ENCODE measurements at regions not wholly inside any gene's neighbourhood (a gene's known extent, or its start where the extent isn't known, plus 50 kb on each side); places are given as distances from the start of the nearest gene placed in this dataset.
A peak's percentile ranks its signal among the peaks of the same experiment; 100 is the strongest.

- Mint-ChIP-seq H3K4me3 (no peak overlapping the region), H3K4me1 (no peaks in the 10 kb centered on the region)
- POLR2A ChIA-PET, result no interaction called here
Measured at GRCh38 chr9:107647611-107648010, 158.0 kb upstream of the KLF4 start.

GRCh38 chr9:107647141-107647540 lies 157.6 kb upstream of the KLF4 start:
- CTCF ChIA-PET, result no interaction called here

More at GRCh38 chr9:107647611-107648010, 158.0 kb upstream of the KLF4 start:
- H3K4me1 ChIP-seq (ENCODE audit: control insufficient read depth in 1 of 2, extremely low read depth in 1 of 2, insufficient read depth in 2 of 2, low read length in 2 of 2), result no peaks in the 10 kb centered on the region
- H3K9me3 Mint-ChIP-seq, result peaks cover 0 to 3% (median under 1%) of the 10 kb centered on the region in 3 donors
- no peaks in the 10 kb centered on the region for H3K36me3 ChIP-seq (ENCODE audit: control insufficient read depth in 2 of 2, extremely low read depth in 1 of 2, insufficient read depth in 1 of 2, low read length in 1 of 2)
- H3K9me3 ChIP-seq, result no peaks in the 10 kb centered on the region
- peaks cover 0 to 4% of the 10 kb centered on the region in 2 experiments for H3K27me3 ChIP-seq (replicated peaks in 1 of 2; ENCODE audit: control insufficient read depth in 2 of 2, extremely low read depth in 1 of 2, insufficient read depth in 2 of 2, low read length in 1 of 2)
- WGBS (ENCODE audit: insufficient coverage), result 100% methylated on average over 1 of the region's 5 CpGs
- H3K4me3 ChIP-seq (ENCODE audit: control insufficient read depth in 1 of 2, extremely low read depth in 1 of 2, low read length in 1 of 2), result no peak overlapping the region
- CTCF ChIA-PET, result no interaction called here
- DNase-seq (no peak), ATAC-seq (replicated peaks in 1 of 4) (no peak)
- H3K36me3 Mint-ChIP-seq, result no peaks in the 10 kb centered on the region
- no peak overlapping the region for H3K27ac Mint-ChIP-seq
- peaks cover 2 to 13% of the 10 kb centered on the region in 2 donors for H3K27me3 Mint-ChIP-seq
- no peak overlapping the region for H3K27ac ChIP-seq (ENCODE audit: low read length)

GRCh38 chr9:107645464-107645833 lies 155.9 kb upstream of the KLF4 start:
- H3K9me3 Mint-ChIP-seq, result peaks cover 0 to 3% (median 2%) of the 10 kb centered on the region in 3 donors

More at GRCh38 chr9:107647141-107647540, 157.6 kb upstream of the KLF4 start:
- Mint-ChIP-seq H3K27ac (no peak overlapping the region), H3K4me1 (no peaks in the 10 kb centered on the region), H3K36me3 (no peaks in the 10 kb centered on the region), H3K4me3 (no peak overlapping the region), H3K9me3 (peaks cover 0 to 3% (median 2%) of the 10 kb centered on the region in 3 donors), H3K27me3 (peaks cover 2 to 14% of the 10 kb centered on the region in 2 donors)
- ATAC-seq (replicated peaks in 1 of 4) (no peak), DNase-seq (no peak)
- H3K27ac ChIP-seq (ENCODE audit: low read length), result no peak overlapping the region
- no peaks in the 10 kb centered on the region for H3K4me1 ChIP-seq (ENCODE audit: control insufficient read depth in 1 of 2, extremely low read depth in 1 of 2, insufficient read depth in 2 of 2, low read length in 2 of 2)
- no peak overlapping the region for H3K4me3 ChIP-seq (ENCODE audit: control insufficient read depth in 1 of 2, extremely low read depth in 1 of 2, low read length in 1 of 2)
- WGBS (ENCODE audit: insufficient coverage), result no CpG with 5 or more reads among the region's 1 CpG
- no peaks in the 10 kb centered on the region for H3K9me3 ChIP-seq
- POLR2A ChIA-PET, result no interaction called here
- peaks cover 0 to 4% of the 10 kb centered on the region in 2 experiments for H3K27me3 ChIP-seq (replicated peaks in 1 of 2; ENCODE audit: control insufficient read depth in 2 of 2, extremely low read depth in 1 of 2, insufficient read depth in 2 of 2, low read length in 1 of 2)
- no peaks in the 10 kb centered on the region for H3K36me3 ChIP-seq (ENCODE audit: control insufficient read depth in 2 of 2, extremely low read depth in 1 of 2, insufficient read depth in 1 of 2, low read length in 1 of 2)

GRCh38 chr9:107644733-107645463 lies 155.3 kb upstream of the KLF4 start:
- no peak overlapping the region for H3K27ac ChIP-seq (ENCODE audit: low read length)
- H3K36me3 ChIP-seq (ENCODE audit: control insufficient read depth in 2 of 2, extremely low read depth in 1 of 2, insufficient read depth in 1 of 2, low read length in 1 of 2), result no peaks in the 10 kb centered on the region
- Mint-ChIP-seq H3K4me3 (no peak overlapping the region), H3K9me3 (peaks cover 0 to 3% (median 2%) of the 10 kb centered on the region in 3 donors), H3K36me3 (no peaks in the 10 kb centered on the region), H3K27ac (no peak overlapping the region), H3K4me1 (no peaks in the 10 kb centered on the region), H3K27me3 (peaks cover 10 to 29% of the 10 kb centered on the region in 2 donors)
- no peak for ATAC-seq (replicated peaks in 1 of 4)
- no peaks in the 10 kb centered on the region for H3K4me1 ChIP-seq (ENCODE audit: control insufficient read depth in 1 of 2, extremely low read depth in 1 of 2, insufficient read depth in 2 of 2, low read length in 2 of 2)
- CTCF ChIA-PET, result no interaction called here
- peak in 1 of 35 experiments; percentile 13 for DNase-seq
- no peaks in the 10 kb centered on the region for H3K9me3 ChIP-seq
- 17% methylated on average over 1 of the region's 4 CpGs for WGBS (ENCODE audit: insufficient coverage)
- H3K27me3 ChIP-seq (replicated peaks in 1 of 2; ENCODE audit: control insufficient read depth in 2 of 2, extremely low read depth in 1 of 2, insufficient read depth in 2 of 2, low read length in 1 of 2), result peaks cover 0 to 11% of the 10 kb centered on the region in 2 experiments
- POLR2A ChIA-PET, result no interaction called here
- no peak overlapping the region for H3K4me3 ChIP-seq (ENCODE audit: control insufficient read depth in 1 of 2, extremely low read depth in 1 of 2, low read length in 1 of 2)

More at GRCh38 chr9:107645464-107645833, 155.9 kb upstream of the KLF4 start:
- H3K4me1 ChIP-seq (ENCODE audit: control insufficient read depth in 1 of 2, extremely low read depth in 1 of 2, insufficient read depth in 2 of 2, low read length in 2 of 2), result no peaks in the 10 kb centered on the region
- H3K4me3 Mint-ChIP-seq, result no peak overlapping the region
- H3K27me3 Mint-ChIP-seq, result peaks cover 6 to 24% of the 10 kb centered on the region in 2 donors
- DNase-seq (no peak), ATAC-seq (replicated peaks in 1 of 4) (no peak)
- H3K9me3 ChIP-seq, result no peaks in the 10 kb centered on the region
- H3K27ac Mint-ChIP-seq, result no peak overlapping the region
- peaks cover 0 to 9% of the 10 kb centered on the region in 2 experiments for H3K27me3 ChIP-seq (replicated peaks in 1 of 2; ENCODE audit: control insufficient read depth in 2 of 2, extremely low read depth in 1 of 2, insufficient read depth in 2 of 2, low read length in 1 of 2)
- no CpG with 5 or more reads among the region's 1 CpG for WGBS (ENCODE audit: insufficient coverage)
- CTCF ChIA-PET, result no interaction called here
- no peak overlapping the region for H3K4me3 ChIP-seq (ENCODE audit: control insufficient read depth in 1 of 2, extremely low read depth in 1 of 2, low read length in 1 of 2)
- H3K36me3 Mint-ChIP-seq, result no peaks in the 10 kb centered on the region
- no peaks in the 10 kb centered on the region for H3K36me3 ChIP-seq (ENCODE audit: control insufficient read depth in 2 of 2, extremely low read depth in 1 of 2, insufficient read depth in 1 of 2, low read length in 1 of 2)
- POLR2A ChIA-PET, result no interaction called here
- H3K4me1 Mint-ChIP-seq, result no peaks in the 10 kb centered on the region
- no peak overlapping the region for H3K27ac ChIP-seq (ENCODE audit: low read length)

GRCh38 chr9:107639426-107639825 lies 149.9 kb upstream of the KLF4 start:
- peaks cover 9 to 13% (median 12%) of the 10 kb centered on the region in 3 donors for H3K4me1 Mint-ChIP-seq
- Histone ChIP-seq H3K27ac (ENCODE audit: low read length) (no peak overlapping the region), H3K36me3 (ENCODE audit: control insufficient read depth in 2 of 2, extremely low read depth in 1 of 2, insufficient read depth in 1 of 2, low read length in 1 of 2) (no peaks in the 10 kb centered on the region), H3K4me3 (ENCODE audit: control insufficient read depth in 1 of 2, extremely low read depth in 1 of 2, low read length in 1 of 2) (no peak overlapping the region), H3K9me3 (no peaks in the 10 kb centered on the region), H3K4me1 (ENCODE audit: control insufficient read depth in 1 of 2, extremely low read depth in 1 of 2, insufficient read depth in 2 of 2, low read length in 2 of 2) (peaks cover 3 to 4% of the 10 kb centered on the region in 2 experiments), H3K27me3 (replicated peaks in 1 of 2; ENCODE audit: control insufficient read depth in 2 of 2, extremely low read depth in 1 of 2, insufficient read depth in 2 of 2, low read length in 1 of 2) (peaks cover 0 to 28% of the 10 kb centered on the region in 2 experiments)
- peak overlapping the region in 1 of 3 donors; percentile 45 for H3K4me3 Mint-ChIP-seq
- H3K27me3 Mint-ChIP-seq, result peaks cover 29 to 53% of the 10 kb centered on the region in 2 donors
- no peak overlapping the region for H3K27ac Mint-ChIP-seq
- 67% methylated on average over 3 of the region's 4 CpGs for WGBS (ENCODE audit: insufficient coverage)
- H3K36me3 Mint-ChIP-seq, result no peaks in the 10 kb centered on the region
- CTCF ChIA-PET, result no interaction called here
- no peak for ATAC-seq (replicated peaks in 1 of 4)
- POLR2A ChIA-PET, result no interaction called here
- DNase-seq, result no peak
- H3K9me3 Mint-ChIP-seq, result peaks cover 0 to 3% (median 2%) of the 10 kb centered on the region in 3 donors

GRCh38 chr9:107638521-107639310 lies 149.1 kb upstream of the KLF4 start:
- ATAC-seq (replicated peaks in 1 of 4) (no peak), DNase-seq (no peak)
- Mint-ChIP-seq H3K9me3 (peaks cover 0 to 2% (median 0%) of the 10 kb centered on the region in 3 donors), H3K36me3 (no peaks in the 10 kb centered on the region), H3K27ac (no peak overlapping the region), H3K4me3 (peak overlapping the region in 1 of 3 donors; percentile 48), H3K4me1 (peaks cover 9 to 13% (median 12%) of the 10 kb centered on the region in 3 donors), H3K27me3 (peaks cover 29 to 53% of the 10 kb centered on the region in 2 donors)
- CTCF ChIA-PET, result interaction anchor here in 1 of 2 donors (0.6 kb wide), 1 partner anchor 504 kb away, joined by 5 read pairs; no protein-coding TSS in a partner anchor
- peaks cover 3 to 4% of the 10 kb centered on the region in 2 experiments for H3K4me1 ChIP-seq (ENCODE audit: control insufficient read depth in 1 of 2, extremely low read depth in 1 of 2, insufficient read depth in 2 of 2, low read length in 2 of 2)
- POLR2A ChIA-PET, result no interaction called here
- H3K27me3 ChIP-seq (replicated peaks in 1 of 2; ENCODE audit: control insufficient read depth in 2 of 2, extremely low read depth in 1 of 2, insufficient read depth in 2 of 2, low read length in 1 of 2), result peaks cover 0 to 27% of the 10 kb centered on the region in 2 experiments
- 14% methylated on average over 2 of the region's 7 CpGs for WGBS (ENCODE audit: insufficient coverage)
- no peak overlapping the region for H3K4me3 ChIP-seq (ENCODE audit: control insufficient read depth in 1 of 2, extremely low read depth in 1 of 2, low read length in 1 of 2)
- H3K27ac ChIP-seq (ENCODE audit: low read length), result no peak overlapping the region
- no peaks in the 10 kb centered on the region for H3K36me3 ChIP-seq (ENCODE audit: control insufficient read depth in 2 of 2, extremely low read depth in 1 of 2, insufficient read depth in 1 of 2, low read length in 1 of 2)
- no peaks in the 10 kb centered on the region for H3K9me3 ChIP-seq
